ENCODE measurements at regions not wholly inside any gene's neighbourhood (a gene's known extent, or its start where the extent isn't known, plus 50 kb on each side); places are given as distances from the start of the nearest gene placed in this dataset.

DNA sequence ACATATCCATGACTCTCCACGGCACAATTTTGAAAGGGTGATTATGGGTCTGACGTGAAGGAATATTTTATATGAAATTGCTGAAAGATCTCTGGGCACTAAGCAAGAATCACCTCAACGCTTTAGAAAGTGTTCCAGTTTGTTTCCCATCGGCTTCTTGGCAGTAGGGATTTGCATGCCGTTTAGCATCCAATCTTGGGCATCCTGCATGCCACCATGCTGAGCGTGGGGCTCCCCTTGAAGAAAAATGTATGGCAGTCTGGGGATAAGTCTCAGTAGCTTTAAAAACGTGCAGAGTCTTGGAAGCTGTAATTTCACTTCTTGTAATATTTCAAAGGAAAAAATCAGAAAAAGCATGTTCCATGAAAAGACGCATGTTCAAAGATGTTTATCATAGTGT is 151.7 kb downstream of the DMRT2 start:
- no peak for DNase-seq (ENCODE audit: low spot score)

- DNase-seq (ENCODE audit: low spot score) = no peak
Measured at GRCh38 chr9:1202512-1203280, 152.5 kb downstream of the DMRT2 start.

- DNase-seq (ENCODE audit: low spot score) = no peak
Measured at GRCh38 chr9:1207686-1208085, 157.5 kb downstream of the DMRT2 start.

GRCh38 chr9:1208157-1208556 is 158.0 kb downstream of the DMRT2 start:
- no peak for DNase-seq (ENCODE audit: low spot score)

GRCh38 chr9:1210954-1211353 is 160.8 kb downstream of the DMRT2 start:
- no peak for DNase-seq (ENCODE audit: low spot score)

DNA sequence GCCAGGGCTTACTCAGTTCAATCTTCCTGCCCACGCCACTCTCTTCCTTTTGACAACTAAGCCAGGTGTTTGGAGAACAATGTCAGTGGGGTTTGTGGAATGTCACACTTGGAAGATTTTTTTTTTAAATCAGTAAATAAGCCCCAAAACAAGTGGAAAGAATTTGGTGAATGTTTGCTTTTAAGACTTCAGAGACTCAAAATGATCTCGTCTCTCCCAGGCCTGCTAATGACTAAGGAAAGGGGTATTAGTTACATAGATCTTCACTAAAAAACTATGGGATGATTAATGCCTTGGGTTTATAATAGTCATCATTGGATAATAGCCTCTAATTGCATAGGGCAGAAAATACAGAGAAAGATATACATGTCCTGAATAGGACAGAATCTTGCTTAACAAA is 166.4 kb downstream of the DMRT2 start:
- no peak for DNase-seq (ENCODE audit: low spot score)

DNA sequence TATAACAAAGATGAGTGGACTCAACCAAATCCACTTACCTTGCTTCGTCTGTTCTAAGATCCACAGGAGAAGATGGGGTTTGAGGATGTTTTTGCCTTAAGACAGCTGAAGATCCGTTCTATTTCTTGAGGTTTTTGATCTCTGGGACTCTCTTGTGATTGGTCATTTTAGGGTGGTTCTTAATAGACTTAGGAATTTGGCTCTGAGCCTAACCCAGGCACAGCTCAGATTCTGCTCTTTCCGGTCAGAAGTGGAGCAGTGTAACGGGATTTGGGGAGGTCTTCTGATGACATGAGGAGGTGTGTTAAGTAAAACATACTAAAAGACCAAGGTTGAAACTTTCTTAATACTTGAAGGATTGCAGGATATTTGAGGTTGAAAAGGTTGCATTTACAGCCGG is 166.9 kb downstream of the DMRT2 start:
- no peak for DNase-seq (ENCODE audit: low spot score)

DNA sequence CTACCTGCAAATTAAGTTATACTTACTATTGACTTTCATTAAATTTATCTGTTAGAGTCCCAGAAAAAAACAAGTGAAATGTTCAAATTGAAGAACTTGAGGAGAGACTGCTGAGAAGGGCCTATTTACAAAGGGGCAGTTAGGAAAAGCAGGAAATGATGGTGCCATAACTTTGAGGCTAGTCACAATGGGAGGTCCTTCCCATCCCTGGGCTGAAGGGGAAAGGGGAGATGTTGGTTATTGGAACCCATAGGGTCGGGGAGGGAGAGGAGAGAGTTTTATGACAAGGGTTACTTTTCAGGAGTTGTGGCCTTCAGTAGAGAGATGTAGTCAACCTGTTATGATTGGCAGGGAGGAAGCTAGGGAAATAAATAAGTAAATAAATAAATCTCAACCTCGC is 169.1 kb downstream of the DMRT2 start:
- DNase-seq (ENCODE audit: low spot score) = no peak

- DNase-seq (ENCODE audit: low spot score) = no peak
Measured at GRCh38 chr9:1221298-1221697, 171.1 kb downstream of the DMRT2 start.

- no peak for DNase-seq (ENCODE audit: low spot score)
Measured at GRCh38 chr9:1222511-1222910, 172.4 kb downstream of the DMRT2 start.

GRCh38 chr9:1231998-1232919 is 182.1 kb downstream of the DMRT2 start:
- DNase-seq (ENCODE audit: low spot score) = peak; percentile 27

- DNase-seq (ENCODE audit: low spot score) = no peak
Measured at GRCh38 chr9:1233568-1233967, 183.4 kb downstream of the DMRT2 start.

- DNase-seq (ENCODE audit: low spot score) = no peak
Measured at GRCh38 chr9:1235650-1236049, 185.5 kb downstream of the DMRT2 start.

DNA sequence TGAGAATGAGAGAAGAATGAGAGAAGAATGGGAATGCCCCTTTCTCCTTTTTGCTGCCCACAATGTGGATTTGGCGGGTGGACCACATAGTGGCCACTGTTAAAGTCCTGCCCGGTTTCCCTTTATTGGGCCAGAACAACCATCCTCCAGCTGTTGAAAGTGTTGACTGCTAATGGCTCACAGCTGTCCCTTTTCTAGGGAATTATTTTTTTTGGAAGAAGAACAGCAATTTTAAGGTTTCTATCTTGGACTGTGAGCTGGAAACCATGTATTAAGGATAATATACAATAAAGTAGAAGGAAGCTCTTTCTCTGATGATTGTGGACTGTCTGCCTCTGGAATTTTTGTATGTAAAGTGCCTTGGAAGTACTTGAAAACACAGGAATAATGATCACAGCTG is 185.9 kb downstream of the DMRT2 start:
- no peak for DNase-seq (ENCODE audit: low spot score)

GRCh38 chr9:1238407-1238806 is 188.2 kb downstream of the DMRT2 start:
- DNase-seq (ENCODE audit: low spot score) = no peak

GRCh38 chr9:1248743-1249142 is 198.6 kb downstream of the DMRT2 start:
- no peak for DNase-seq (ENCODE audit: low spot score)

DNA sequence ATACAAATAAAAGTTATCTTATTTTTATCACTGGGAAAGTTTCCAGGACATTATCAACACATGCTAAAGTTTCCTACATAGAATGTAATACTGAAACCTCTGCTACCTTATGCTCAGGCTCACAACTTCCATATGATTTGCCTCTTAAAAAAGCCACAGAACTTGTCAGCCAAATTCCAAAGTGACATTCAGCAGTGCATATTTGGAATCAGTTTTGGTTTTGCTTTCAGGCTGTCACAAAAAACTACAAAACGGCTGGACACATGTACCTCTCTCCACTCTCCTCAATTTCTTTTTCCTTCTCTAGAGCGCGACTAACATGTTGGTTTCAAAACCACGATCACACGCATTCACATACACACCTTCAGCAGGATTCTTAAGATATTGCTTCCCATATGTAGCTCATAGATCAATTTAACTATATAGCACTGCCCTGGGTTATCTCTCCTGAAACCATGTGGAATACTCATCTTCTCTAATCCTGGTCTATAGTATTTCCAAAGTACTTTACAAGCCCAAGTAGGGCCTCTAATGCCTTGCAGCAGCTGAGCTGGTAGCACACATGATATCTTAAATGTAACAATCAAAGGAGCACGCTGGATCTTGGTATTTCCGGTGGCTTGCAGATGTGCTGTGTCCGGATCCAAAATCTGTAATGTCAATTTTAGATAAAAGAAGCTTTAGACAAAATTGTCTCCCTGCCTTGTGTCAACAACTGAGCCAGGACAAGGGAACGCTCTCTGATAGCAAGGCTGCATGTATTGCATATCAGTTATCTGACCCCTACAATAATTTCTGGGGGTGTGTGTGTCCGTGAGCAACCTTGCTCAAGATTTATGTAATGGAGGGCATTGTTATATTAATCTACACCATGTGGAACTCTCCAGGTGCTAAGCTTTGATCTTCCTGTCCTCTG is 203.2 kb downstream of the DMRT2 start:
- no peak for DNase-seq (ENCODE audit: low spot score)

DNA sequence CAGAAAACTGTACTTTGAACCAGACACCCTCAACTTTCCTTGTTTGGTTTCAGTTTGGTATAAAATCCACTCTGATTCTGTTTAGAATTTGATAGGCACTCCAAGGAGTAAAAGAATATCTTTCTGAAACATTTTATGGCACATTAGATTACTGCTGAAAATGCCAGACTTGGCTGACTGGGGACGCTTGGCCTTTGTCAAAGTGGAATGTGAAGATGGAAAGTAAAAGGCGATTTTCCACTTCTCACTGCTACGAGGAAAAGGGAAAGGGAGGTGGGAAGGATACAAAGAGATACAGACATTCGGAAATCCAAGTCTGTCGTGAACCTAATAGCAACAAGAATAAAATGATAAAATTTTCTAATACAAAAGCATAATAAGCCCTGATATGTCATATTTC is 203.9 kb downstream of the DMRT2 start:
- no peak for DNase-seq (ENCODE audit: low spot score)

DNA sequence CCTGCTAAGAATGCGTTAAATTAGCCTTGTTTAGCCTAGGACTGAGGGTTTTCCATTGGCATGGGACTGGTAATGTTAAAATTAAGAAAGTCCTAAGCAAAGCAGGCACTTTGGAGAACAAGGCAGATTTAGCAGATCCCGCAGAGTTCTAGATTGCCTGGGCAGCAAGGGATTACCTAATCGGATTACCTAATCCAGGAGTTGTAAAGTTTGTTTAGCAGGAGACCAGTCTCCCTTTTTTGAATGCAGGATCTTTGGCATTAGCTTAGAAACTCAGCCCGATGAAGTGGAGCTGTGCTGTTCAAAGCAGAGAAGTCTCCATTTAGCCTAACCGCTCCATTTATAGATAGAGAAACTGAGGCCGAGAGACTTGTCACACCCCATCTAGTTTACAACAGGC is 206.0 kb downstream of the DMRT2 start:
- DNase-seq (ENCODE audit: low spot score) = no peak

DNA sequence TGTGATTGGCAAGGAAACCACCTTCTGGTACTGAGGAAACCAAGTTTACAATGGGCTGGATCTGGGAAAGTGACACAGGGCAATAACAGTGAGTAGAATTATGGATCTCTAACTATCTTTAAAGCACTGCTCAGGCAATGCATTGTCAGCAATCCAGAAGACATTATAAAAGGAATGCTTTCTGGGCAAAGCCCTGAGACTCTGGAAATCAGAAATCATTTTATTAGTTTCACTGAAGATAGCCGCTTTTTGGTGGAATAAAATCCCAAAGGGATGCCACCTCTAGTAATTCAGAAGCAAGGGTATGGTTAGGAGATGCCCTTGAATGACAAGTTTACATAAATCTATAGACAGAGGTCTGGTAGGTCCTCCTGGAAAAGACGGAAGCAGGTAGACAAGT is 211.1 kb downstream of the DMRT2 start:
- no peak for DNase-seq (ENCODE audit: low spot score)

DNA sequence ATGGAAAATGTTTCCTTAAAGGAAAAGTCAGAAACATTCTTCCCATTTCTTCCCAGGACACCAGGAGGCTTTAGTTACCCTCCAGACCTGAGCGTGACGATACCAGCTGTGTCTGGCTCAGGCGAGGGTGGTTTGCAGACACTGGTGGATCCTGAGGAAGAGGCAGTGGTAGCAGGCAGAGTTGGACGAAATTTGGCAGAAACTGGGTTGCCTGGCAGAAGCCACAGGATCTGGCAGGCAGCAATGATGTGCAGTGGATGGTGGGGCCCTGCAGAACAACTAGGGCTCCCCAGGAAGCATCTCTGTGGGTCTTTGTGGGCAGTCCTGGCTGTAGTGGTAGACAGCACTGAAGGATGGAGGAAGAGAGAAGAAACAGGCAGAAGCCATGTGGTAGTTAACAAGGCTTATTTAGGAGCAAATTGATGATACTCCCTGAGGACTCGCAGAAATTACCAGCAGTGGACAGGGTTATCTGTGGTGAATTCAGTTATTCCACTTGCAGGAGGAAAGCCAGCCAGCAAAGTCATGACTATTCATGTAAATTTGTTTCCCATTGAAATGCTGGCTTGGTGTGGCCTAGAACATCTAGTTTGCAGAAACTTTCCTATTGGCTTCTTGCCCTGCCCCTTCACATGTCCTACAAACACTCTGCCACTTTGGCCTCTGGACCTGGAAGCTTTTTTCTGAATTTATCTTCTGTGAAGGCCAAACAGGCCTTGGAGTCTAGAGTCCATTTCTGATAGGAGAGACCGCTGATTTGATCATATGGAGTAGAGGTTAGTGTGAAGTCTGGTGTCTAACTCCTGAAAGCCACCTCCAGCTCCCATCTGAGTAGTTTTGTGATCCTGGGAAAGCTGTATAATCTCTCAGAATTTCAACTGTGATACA is 212.0 kb downstream of the DMRT2 start:
- DNase-seq (ENCODE audit: low spot score) = no peak
